ENCODE measurements at regions not wholly inside any gene's neighbourhood (a gene's known extent, or its start where the extent isn't known, plus 50 kb on each side); places are given as distances from the start of the nearest gene placed in this dataset.

- no peaks in the 10 kb centered on the region for H3K36me3 Mint-ChIP-seq (ENCODE audit: low read depth, unreplicated experiment)
- no peaks in the 10 kb centered on the region for H3K9me3 Mint-ChIP-seq (ENCODE audit: unreplicated experiment)
- no peak for DNase-seq (ENCODE audit: low spot score)
- TF ChIP-seq CTCF (IDR thresholded peaks at IDR 0.05; ENCODE audit: unreplicated experiment) = no peak
- no peak overlapping the region for H3K27ac Mint-ChIP-seq (ENCODE audit: unreplicated experiment)
- H3K4me1 Mint-ChIP-seq (ENCODE audit: unreplicated experiment) = peaks cover 12% of the 10 kb centered on the region
- no peak overlapping the region for H3K4me3 Mint-ChIP-seq (ENCODE audit: unreplicated experiment)
- H3K27me3 Mint-ChIP-seq (ENCODE audit: unreplicated experiment) = peaks cover 3% of the 10 kb centered on the region
Observed at GRCh38 chr21:35376406-35377135, 327.5 kb upstream of the RUNX1 start.

DNA sequence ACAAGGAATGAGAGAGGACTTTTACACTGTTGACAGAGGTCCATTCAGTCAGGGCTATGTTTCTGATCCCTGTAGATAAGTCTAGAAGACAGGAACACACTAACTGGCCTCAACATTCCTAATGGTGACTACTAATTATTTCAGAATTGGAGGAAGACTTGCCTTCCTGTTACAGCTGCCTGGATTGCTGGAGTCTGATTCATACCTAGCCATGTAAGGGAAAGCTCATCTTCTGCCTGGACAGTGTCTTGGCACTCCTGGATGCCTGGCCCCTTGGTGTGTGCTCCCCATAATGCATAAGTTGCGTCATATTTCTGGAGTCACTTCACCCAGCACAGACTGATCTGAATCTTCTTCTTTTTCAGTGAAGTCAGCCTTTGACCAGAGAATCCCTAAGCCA lies 326.0 kb upstream of the RUNX1 start:
- H3K27ac Mint-ChIP-seq (ENCODE audit: unreplicated experiment) = no peak overlapping the region
- peaks cover 3% of the 10 kb centered on the region for H3K27me3 Mint-ChIP-seq (ENCODE audit: unreplicated experiment)
- no peak overlapping the region for H3K4me3 Mint-ChIP-seq (ENCODE audit: unreplicated experiment)
- TF ChIP-seq CTCF (IDR thresholded peaks at IDR 0.05; ENCODE audit: unreplicated experiment) = no peak
- DNase-seq (ENCODE audit: low spot score) = no peak
- H3K36me3 Mint-ChIP-seq (ENCODE audit: low read depth, unreplicated experiment) = no peaks in the 10 kb centered on the region
- H3K9me3 Mint-ChIP-seq (ENCODE audit: unreplicated experiment) = no peaks in the 10 kb centered on the region
- peaks cover 12% of the 10 kb centered on the region for H3K4me1 Mint-ChIP-seq (ENCODE audit: unreplicated experiment)

GRCh38 chr21:35373998-35374397 lies 324.9 kb upstream of the RUNX1 start:
- no peaks in the 10 kb centered on the region for H3K9me3 Mint-ChIP-seq (ENCODE audit: unreplicated experiment)
- H3K27me3 Mint-ChIP-seq (ENCODE audit: unreplicated experiment) = peaks cover 3% of the 10 kb centered on the region
- no peaks in the 10 kb centered on the region for H3K36me3 Mint-ChIP-seq (ENCODE audit: low read depth, unreplicated experiment)
- H3K27ac Mint-ChIP-seq (ENCODE audit: unreplicated experiment) = no peak overlapping the region
- H3K4me3 Mint-ChIP-seq (ENCODE audit: unreplicated experiment) = no peak overlapping the region
- TF ChIP-seq CTCF (IDR thresholded peaks at IDR 0.05; ENCODE audit: unreplicated experiment) = no peak
- DNase-seq (ENCODE audit: low spot score) = no peak
- peaks cover 12% of the 10 kb centered on the region for H3K4me1 Mint-ChIP-seq (ENCODE audit: unreplicated experiment)

DNA sequence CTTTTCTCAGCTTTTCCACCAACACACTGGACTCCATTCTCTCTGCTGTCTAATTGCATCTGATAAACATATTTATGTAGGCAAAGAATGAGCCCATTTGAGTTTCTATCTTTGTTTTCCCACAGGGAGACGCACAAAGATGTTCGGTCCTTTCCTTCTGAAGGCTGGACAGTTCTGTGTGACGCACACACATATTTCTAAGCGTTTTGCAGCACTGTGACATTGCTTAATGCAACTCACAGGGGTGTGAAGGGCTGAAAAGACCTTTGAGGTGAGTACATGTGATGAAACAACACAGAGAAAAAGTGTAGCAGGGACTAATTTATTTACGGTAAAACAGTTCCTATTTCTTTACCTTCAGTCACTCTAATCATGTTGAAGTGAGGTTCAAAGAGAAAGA lies 323.1 kb upstream of the RUNX1 start:
- H3K4me1 Mint-ChIP-seq (ENCODE audit: unreplicated experiment) = peaks cover 10% of the 10 kb centered on the region
- no peak overlapping the region for H3K27ac Mint-ChIP-seq (ENCODE audit: unreplicated experiment)
- DNase-seq (ENCODE audit: low spot score) = no peak
- no peak overlapping the region for H3K4me3 Mint-ChIP-seq (ENCODE audit: unreplicated experiment)
- H3K36me3 Mint-ChIP-seq (ENCODE audit: low read depth, unreplicated experiment) = no peaks in the 10 kb centered on the region
- H3K9me3 Mint-ChIP-seq (ENCODE audit: unreplicated experiment) = no peaks in the 10 kb centered on the region
- H3K27me3 Mint-ChIP-seq (ENCODE audit: unreplicated experiment) = no peaks in the 10 kb centered on the region
- no peak for TF ChIP-seq CTCF (IDR thresholded peaks at IDR 0.05; ENCODE audit: unreplicated experiment)

GRCh38 chr21:35370671-35371070 lies 321.6 kb upstream of the RUNX1 start:
- no peak for DNase-seq (ENCODE audit: low spot score)
- Mint-ChIP-seq H3K36me3 (ENCODE audit: low read depth, unreplicated experiment) (no peaks in the 10 kb centered on the region), H3K4me1 (ENCODE audit: unreplicated experiment) (peaks cover 7% of the 10 kb centered on the region), H3K27me3 (ENCODE audit: unreplicated experiment) (no peaks in the 10 kb centered on the region), H3K4me3 (ENCODE audit: unreplicated experiment) (no peak overlapping the region), H3K27ac (ENCODE audit: unreplicated experiment) (no peak overlapping the region), H3K9me3 (ENCODE audit: unreplicated experiment) (no peaks in the 10 kb centered on the region)
- TF ChIP-seq CTCF (IDR thresholded peaks at IDR 0.05; ENCODE audit: unreplicated experiment) = no peak

Measured in endothelial cell (in vitro differentiated cells).